ENCODE measurements at regions not wholly inside any gene's neighbourhood (a gene's known extent, or its start where the extent isn't known, plus 50 kb on each side); places are given as distances from the start of the nearest gene placed in this dataset.
"Not testable (repeated sequence)": the region's sequence is repeated elsewhere in the genome, so short reads cannot be mapped to it uniquely, and the experiment has no call there.

GRCh38 chr3:5929027-5929426 lies 741.5 kb downstream of the EDEM1 start:
- DNase-seq (ENCODE audit: low spot score in 2 of 2, unreplicated experiment in 2 of 2) = no peak
- no peaks in the 10 kb centered on the region for H3K27me3 Mint-ChIP-seq (ENCODE audit: low read depth)
- no peaks in the 10 kb centered on the region for H3K4me1 Mint-ChIP-seq
- no peak for TF ChIP-seq CTCF (IDR thresholded peaks at IDR 0.05; ENCODE audit: unreplicated experiment)
- no peak overlapping the region for H3K27ac Mint-ChIP-seq
- H3K9me3 Mint-ChIP-seq = no peaks in the 10 kb centered on the region
- H3K36me3 Mint-ChIP-seq = no peaks in the 10 kb centered on the region
- H3K4me3 Mint-ChIP-seq = no peak overlapping the region

- not testable (repeated sequence) for H3K4me3 Mint-ChIP-seq; H3K4me1 Mint-ChIP-seq; H3K36me3 Mint-ChIP-seq; DNase-seq (ENCODE audit: low spot score in 2 of 2, unreplicated experiment in 2 of 2); H3K27me3 Mint-ChIP-seq (ENCODE audit: low read depth); H3K27ac Mint-ChIP-seq
- peaks cover 23% of the 10 kb centered on the region for H3K9me3 Mint-ChIP-seq
Observed at GRCh38 chr3:5944061-5944460, 756.6 kb downstream of the EDEM1 start.

GRCh38 chr3:5948084-5948483 lies 760.6 kb downstream of the EDEM1 start:
- Mint-ChIP-seq H3K4me1 (peaks cover 7% of the 10 kb centered on the region), H3K4me3 (no peak overlapping the region)

DNA sequence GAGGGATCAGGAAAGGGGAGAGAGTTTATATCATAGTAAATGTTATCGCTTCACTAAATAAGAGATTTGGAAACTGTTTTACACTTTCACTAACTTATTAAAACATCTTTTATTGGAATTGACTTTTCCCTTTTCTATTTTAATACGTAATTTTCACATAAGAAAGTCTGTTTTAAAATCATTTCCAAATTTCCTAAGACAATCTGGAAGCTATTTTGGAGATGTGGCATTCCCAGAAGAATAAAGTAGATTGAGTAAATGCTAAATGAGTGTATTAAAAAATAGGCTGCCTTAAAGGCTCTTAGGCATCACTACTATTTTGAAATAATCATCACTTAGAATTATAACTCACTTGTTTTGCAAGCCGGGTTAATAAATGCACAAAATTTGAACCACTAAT lies 763.5 kb downstream of the EDEM1 start:
- Mint-ChIP-seq H3K27ac (no peak overlapping the region), H3K27me3 (ENCODE audit: low read depth) (no peaks in the 10 kb centered on the region)
- no peak for DNase-seq (ENCODE audit: low spot score in 2 of 2, unreplicated experiment in 2 of 2)

More at GRCh38 chr3:5948084-5948483, 760.6 kb downstream of the EDEM1 start:
- no peak overlapping the region for H3K27ac Mint-ChIP-seq
- no peaks in the 10 kb centered on the region for H3K36me3 Mint-ChIP-seq
- peaks cover 2% of the 10 kb centered on the region for H3K27me3 Mint-ChIP-seq (ENCODE audit: low read depth)
- DNase-seq (ENCODE audit: low spot score in 2 of 2, unreplicated experiment in 2 of 2) = no peak
- TF ChIP-seq CTCF (IDR thresholded peaks at IDR 0.05; ENCODE audit: unreplicated experiment) = no peak
- H3K9me3 Mint-ChIP-seq = peaks cover 4% of the 10 kb centered on the region

GRCh38 chr3:5972586-5972985 lies 785.1 kb downstream of the EDEM1 start:
- no peak for TF ChIP-seq CTCF (IDR thresholded peaks at IDR 0.05; ENCODE audit: unreplicated experiment)
- DNase-seq (ENCODE audit: low spot score in 2 of 2, unreplicated experiment in 2 of 2) = no peak
- no peaks in the 10 kb centered on the region for H3K4me1 Mint-ChIP-seq
- peaks cover 8% of the 10 kb centered on the region for H3K9me3 Mint-ChIP-seq
- H3K36me3 Mint-ChIP-seq = no peaks in the 10 kb centered on the region
- H3K27ac Mint-ChIP-seq = no peak overlapping the region
- no peaks in the 10 kb centered on the region for H3K27me3 Mint-ChIP-seq (ENCODE audit: low read depth)
- H3K4me3 Mint-ChIP-seq = no peak overlapping the region

More for the DNA sequence above, 763.5 kb downstream of the EDEM1 start:
- Mint-ChIP-seq H3K9me3 (peaks cover 12% of the 10 kb centered on the region), H3K4me1 (peaks cover 7% of the 10 kb centered on the region), H3K4me3 (no peak overlapping the region), H3K36me3 (no peaks in the 10 kb centered on the region)
- no peak for TF ChIP-seq CTCF (IDR thresholded peaks at IDR 0.05; ENCODE audit: unreplicated experiment)

DNA sequence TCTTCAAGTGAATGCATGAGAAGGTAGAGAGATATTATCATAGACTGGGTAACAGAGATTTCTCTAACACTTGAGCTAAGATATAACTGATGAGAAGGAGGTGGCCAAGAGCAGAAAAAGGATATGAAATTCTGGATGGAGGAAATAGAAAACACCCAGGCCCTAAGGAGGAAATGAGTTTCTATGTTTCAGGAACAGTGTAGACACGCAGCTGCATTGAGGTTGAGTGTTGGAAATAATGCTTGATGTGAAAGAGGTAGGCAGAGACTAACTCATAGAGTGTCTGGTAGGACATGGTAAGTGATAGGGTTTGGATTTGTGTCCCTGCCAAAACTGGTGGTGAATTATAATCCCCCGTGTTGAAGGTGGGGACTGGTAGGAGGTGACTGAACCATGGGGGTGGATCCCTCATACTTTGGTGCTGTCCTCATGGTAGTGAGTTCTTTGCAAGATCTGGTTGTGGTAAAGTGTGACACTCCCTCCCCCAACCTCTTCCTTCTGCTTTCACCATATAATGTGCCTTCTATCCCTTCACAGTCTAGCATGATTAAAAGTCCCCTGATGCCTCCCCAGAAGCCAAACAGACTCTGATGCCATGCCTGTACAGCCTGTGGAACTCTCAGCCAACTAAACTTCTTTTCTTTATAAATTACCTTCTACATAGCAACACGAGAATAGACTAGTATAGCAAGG lies 787.3 kb downstream of the EDEM1 start:
- peaks cover 2% of the 10 kb centered on the region for H3K27me3 Mint-ChIP-seq (ENCODE audit: low read depth)
- H3K9me3 Mint-ChIP-seq = no peaks in the 10 kb centered on the region
- DNase-seq (ENCODE audit: low spot score in 2 of 2, unreplicated experiment in 2 of 2) = no peak
- no peaks in the 10 kb centered on the region for H3K4me1 Mint-ChIP-seq
- TF ChIP-seq CTCF (IDR thresholded peaks at IDR 0.05; ENCODE audit: unreplicated experiment) = no peak
- H3K36me3 Mint-ChIP-seq = no peaks in the 10 kb centered on the region
- H3K27ac Mint-ChIP-seq = no peak overlapping the region
- no peak overlapping the region for H3K4me3 Mint-ChIP-seq

Data from mesothelial cell of epicardium (in vitro differentiated cells).